ENCODE measurements at regions not wholly inside any gene's neighbourhood (a gene's known extent, or its start where the extent isn't known, plus 50 kb on each side); places are given as distances from the start of the nearest gene placed in this dataset.

- no peak for DNase-seq
- no peak overlapping the region for H3K4me3 ChIP-seq (ENCODE audit: low read length)
- no peaks in the 10 kb centered on the region for H3K27me3 ChIP-seq (ENCODE audit: control insufficient read depth, insufficient read depth, low read length)
- no CpG with 5 or more reads among the region's 2 CpGs for WGBS (ENCODE audit: insufficient coverage, low lambda C conversion rate)
- H3K9me3 ChIP-seq (ENCODE audit: control insufficient read depth, low read depth, low read length): no peaks in the 10 kb centered on the region
- no peak overlapping the region for H3K27ac ChIP-seq (ENCODE audit: low read length)
- H3K4me1 ChIP-seq (ENCODE audit: control insufficient read depth, insufficient read depth, low read length): no peaks in the 10 kb centered on the region
- no peaks in the 10 kb centered on the region for H3K36me3 ChIP-seq (ENCODE audit: control insufficient read depth, insufficient read depth, low read length)
These were observed 135.6 kb downstream of the RAB38 start for GRCh38 chr11:88039476-88040147.

GRCh38 chr11:88038063-88038462 lies 137.2 kb downstream of the RAB38 start:
- no peak overlapping the region for H3K4me3 ChIP-seq (ENCODE audit: low read length)
- no peak for DNase-seq
- 100% methylated on average over 2 of the region's 2 CpGs for WGBS (ENCODE audit: insufficient coverage, low lambda C conversion rate)
- H3K36me3 ChIP-seq (ENCODE audit: control insufficient read depth, insufficient read depth, low read length): no peaks in the 10 kb centered on the region
- H3K27me3 ChIP-seq (ENCODE audit: control insufficient read depth, insufficient read depth, low read length): no peaks in the 10 kb centered on the region
- no peaks in the 10 kb centered on the region for H3K4me1 ChIP-seq (ENCODE audit: control insufficient read depth, insufficient read depth, low read length)
- no peaks in the 10 kb centered on the region for H3K9me3 ChIP-seq (ENCODE audit: control insufficient read depth, low read depth, low read length)
- no peak overlapping the region for H3K27ac ChIP-seq (ENCODE audit: low read length)

GRCh38 chr11:88036701-88037100 lies 138.5 kb downstream of the RAB38 start:
- no peak overlapping the region for H3K4me3 ChIP-seq (ENCODE audit: low read length)
- no peak overlapping the region for H3K27ac ChIP-seq (ENCODE audit: low read length)
- H3K9me3 ChIP-seq (ENCODE audit: control insufficient read depth, low read depth, low read length): no peaks in the 10 kb centered on the region
- DNase-seq: no peak
- no peaks in the 10 kb centered on the region for H3K27me3 ChIP-seq (ENCODE audit: control insufficient read depth, insufficient read depth, low read length)
- H3K36me3 ChIP-seq (ENCODE audit: control insufficient read depth, insufficient read depth, low read length): no peaks in the 10 kb centered on the region
- H3K4me1 ChIP-seq (ENCODE audit: control insufficient read depth, insufficient read depth, low read length): no peaks in the 10 kb centered on the region

- no CpG with 5 or more reads among the region's 2 CpGs for WGBS (ENCODE audit: insufficient coverage, low lambda C conversion rate)
- H3K27me3 ChIP-seq (ENCODE audit: control insufficient read depth, insufficient read depth, low read length): no peaks in the 10 kb centered on the region
- H3K9me3 ChIP-seq (ENCODE audit: control insufficient read depth, low read depth, low read length): no peaks in the 10 kb centered on the region
- H3K4me1 ChIP-seq (ENCODE audit: control insufficient read depth, insufficient read depth, low read length): no peaks in the 10 kb centered on the region
- H3K27ac ChIP-seq (ENCODE audit: low read length): no peak overlapping the region
- no peaks in the 10 kb centered on the region for H3K36me3 ChIP-seq (ENCODE audit: control insufficient read depth, insufficient read depth, low read length)
- DNase-seq: no peak
- H3K4me3 ChIP-seq (ENCODE audit: low read length): no peak overlapping the region
These were observed 140.0 kb downstream of the RAB38 start for GRCh38 chr11:88035271-88035670.

GRCh38 chr11:88017666-88018065 lies 157.6 kb downstream of the RAB38 start:
- Histone ChIP-seq H3K27ac (ENCODE audit: low read length) (no peak overlapping the region), H3K4me1 (ENCODE audit: control insufficient read depth, insufficient read depth, low read length) (no peaks in the 10 kb centered on the region), H3K27me3 (ENCODE audit: control insufficient read depth, insufficient read depth, low read length) (no peaks in the 10 kb centered on the region), H3K9me3 (ENCODE audit: control insufficient read depth, low read depth, low read length) (no peaks in the 10 kb centered on the region), H3K36me3 (ENCODE audit: control insufficient read depth, insufficient read depth, low read length) (no peaks in the 10 kb centered on the region), H3K4me3 (ENCODE audit: low read length) (no peak overlapping the region)
- no CpG with 5 or more reads among the region's 4 CpGs for WGBS (ENCODE audit: insufficient coverage, low lambda C conversion rate)
- no peak for DNase-seq

GRCh38 chr11:88016392-88017170 lies 158.7 kb downstream of the RAB38 start:
- Histone ChIP-seq H3K36me3 (ENCODE audit: control insufficient read depth, insufficient read depth, low read length) (no peaks in the 10 kb centered on the region), H3K27ac (ENCODE audit: low read length) (no peak overlapping the region), H3K4me1 (ENCODE audit: control insufficient read depth, insufficient read depth, low read length) (no peaks in the 10 kb centered on the region), H3K4me3 (ENCODE audit: low read length) (no peak overlapping the region), H3K9me3 (ENCODE audit: control insufficient read depth, low read depth, low read length) (no peaks in the 10 kb centered on the region), H3K27me3 (ENCODE audit: control insufficient read depth, insufficient read depth, low read length) (no peaks in the 10 kb centered on the region)
- peak; percentile 62 to 73 for DNase-seq
- WGBS (ENCODE audit: insufficient coverage, low lambda C conversion rate): 17% methylated on average over 1 of the region's 3 CpGs

- WGBS (ENCODE audit: insufficient coverage, low lambda C conversion rate): 86% methylated on average over 1 of the region's 2 CpGs
These were observed 160.1 kb downstream of the RAB38 start for GRCh38 chr11:88015170-88015569.

GRCh38 chr11:88013508-88014065 lies 161.7 kb downstream of the RAB38 start:
- no peaks in the 10 kb centered on the region for H3K36me3 ChIP-seq (ENCODE audit: control insufficient read depth, insufficient read depth, low read length)
- H3K4me1 ChIP-seq (ENCODE audit: control insufficient read depth, insufficient read depth, low read length): no peaks in the 10 kb centered on the region
- DNase-seq: no peak
- 62% methylated on average over 2 of the region's 3 CpGs for WGBS (ENCODE audit: insufficient coverage, low lambda C conversion rate)
- H3K27me3 ChIP-seq (ENCODE audit: control insufficient read depth, insufficient read depth, low read length): no peaks in the 10 kb centered on the region
- H3K9me3 ChIP-seq (ENCODE audit: control insufficient read depth, low read depth, low read length): no peaks in the 10 kb centered on the region
- no peak overlapping the region for H3K27ac ChIP-seq (ENCODE audit: low read length)
- no peak overlapping the region for H3K4me3 ChIP-seq (ENCODE audit: low read length)

More at GRCh38 chr11:88015170-88015569, 160.1 kb downstream of the RAB38 start:
- H3K9me3 ChIP-seq (ENCODE audit: control insufficient read depth, low read depth, low read length): no peaks in the 10 kb centered on the region
- no peaks in the 10 kb centered on the region for H3K36me3 ChIP-seq (ENCODE audit: control insufficient read depth, insufficient read depth, low read length)
- no peak overlapping the region for H3K27ac ChIP-seq (ENCODE audit: low read length)
- H3K4me1 ChIP-seq (ENCODE audit: control insufficient read depth, insufficient read depth, low read length): no peaks in the 10 kb centered on the region
- H3K27me3 ChIP-seq (ENCODE audit: control insufficient read depth, insufficient read depth, low read length): no peaks in the 10 kb centered on the region
- DNase-seq: no peak
- H3K4me3 ChIP-seq (ENCODE audit: low read length): no peak overlapping the region

- no peaks in the 10 kb centered on the region for H3K9me3 ChIP-seq (ENCODE audit: control insufficient read depth, low read depth, low read length)
- no peak overlapping the region for H3K4me3 ChIP-seq (ENCODE audit: low read length)
- no peaks in the 10 kb centered on the region for H3K36me3 ChIP-seq (ENCODE audit: control insufficient read depth, insufficient read depth, low read length)
- no CpG with 5 or more reads among the region's 1 CpG for WGBS (ENCODE audit: insufficient coverage, low lambda C conversion rate)
- no peak for DNase-seq
- H3K27me3 ChIP-seq (ENCODE audit: control insufficient read depth, insufficient read depth, low read length): no peaks in the 10 kb centered on the region
- no peaks in the 10 kb centered on the region for H3K4me1 ChIP-seq (ENCODE audit: control insufficient read depth, insufficient read depth, low read length)
- H3K27ac ChIP-seq (ENCODE audit: low read length): no peak overlapping the region
These were observed 162.8 kb downstream of the RAB38 start for GRCh38 chr11:88012456-88012855.

GRCh38 chr11:87976009-87976408 lies 199.2 kb downstream of the RAB38 start:
- Histone ChIP-seq H3K4me3 (ENCODE audit: low read length) (no peak overlapping the region), H3K27ac (ENCODE audit: low read length) (no peak overlapping the region)
- 100% methylated on average over 2 of the region's 2 CpGs for whole genome bisulfite sequencing (ENCODE audit: insufficient coverage, low lambda C conversion rate)

More at GRCh38 chr11:87976009-87976408, 199.2 kb downstream of the RAB38 start:
- DNase-seq: no peak
- H3K9me3 ChIP-seq (ENCODE audit: control insufficient read depth, low read depth, low read length): no peaks in the 10 kb centered on the region
- no peaks in the 10 kb centered on the region for H3K27me3 ChIP-seq (ENCODE audit: control insufficient read depth, insufficient read depth, low read length)
- H3K4me1 ChIP-seq (ENCODE audit: control insufficient read depth, insufficient read depth, low read length): no peaks in the 10 kb centered on the region
- H3K36me3 ChIP-seq (ENCODE audit: control insufficient read depth, insufficient read depth, low read length): no peaks in the 10 kb centered on the region

Data from large intestine (tissue), 3 donors.